NCI-H526 (cell line): ENCODE measurements at regions not wholly inside any gene's neighbourhood (a gene's known extent, or its start where the extent isn't known, plus 50 kb on each side); places are given as distances from the start of the nearest gene placed in this dataset.
"Not testable (repeated sequence)": the region's sequence is repeated elsewhere in the genome, so short reads cannot be mapped to it uniquely, and the experiment has no call there.

Source experiments
- DNase-seq, 2 experiments: peaks; one replicate each; lab custom pipeline; 2025; lab: John Stamatoyannopoulos, UW

DNA sequence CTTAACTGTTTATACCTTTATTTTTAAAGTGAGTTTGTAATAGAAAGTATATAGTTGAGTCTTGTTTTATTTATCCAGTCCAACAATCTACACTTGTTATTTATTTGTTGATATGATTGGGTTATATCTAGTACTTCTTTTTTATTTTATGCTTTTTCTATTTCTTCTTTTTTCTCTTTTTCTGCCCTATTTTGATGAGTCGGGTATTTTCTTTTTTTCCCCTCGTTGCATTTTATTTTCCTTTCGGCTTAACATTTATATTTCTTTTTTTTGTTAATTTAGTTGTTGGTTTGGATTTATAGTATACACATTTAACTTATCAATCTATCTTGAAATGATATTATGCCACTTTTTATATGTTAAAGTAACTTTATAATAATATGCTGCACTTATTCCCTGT lies 111.7 kb upstream of the IZUMO3 start:
- DNase-seq = no peak

DNA sequence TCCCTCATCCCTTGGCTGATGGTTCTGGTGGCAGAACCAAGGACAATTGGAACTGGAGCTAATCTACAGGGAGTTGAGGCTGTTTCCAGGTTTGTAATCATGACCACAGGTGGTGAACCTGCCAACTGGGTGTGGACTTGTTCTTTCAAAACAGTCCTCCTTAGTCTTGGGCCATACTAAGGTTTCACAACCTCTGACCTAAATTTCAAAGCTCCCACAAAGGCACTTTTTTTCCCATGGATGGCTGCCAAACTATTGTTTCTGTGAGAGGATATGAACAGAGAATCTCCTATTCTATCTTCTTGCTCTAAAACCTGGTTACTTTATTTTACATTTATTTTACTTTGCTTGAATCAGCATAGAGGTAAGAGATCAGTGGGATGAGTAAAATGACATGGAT lies 106.5 kb upstream of the IZUMO3 start:
- DNase-seq = no peak

DNA sequence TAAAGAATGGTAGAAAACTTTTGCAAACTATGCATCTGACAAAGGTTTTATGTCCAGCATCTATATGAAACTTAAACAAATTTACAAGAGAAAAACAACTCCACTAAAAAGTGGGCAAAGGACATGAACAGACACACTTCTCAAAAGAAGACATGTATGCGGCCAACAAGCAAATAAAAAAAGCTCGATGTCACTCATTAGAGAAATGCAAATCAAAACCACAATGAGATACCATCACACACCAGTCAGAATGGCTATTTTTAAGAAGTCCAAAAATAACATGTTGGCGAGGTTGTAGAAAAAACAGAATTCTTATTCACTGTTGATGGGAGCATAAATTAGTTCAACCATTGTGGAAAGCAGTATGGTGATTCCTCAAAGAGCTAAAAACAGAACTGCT lies 83.1 kb upstream of the IZUMO3 start:
- DNase-seq = not testable (repeated sequence)

DNA sequence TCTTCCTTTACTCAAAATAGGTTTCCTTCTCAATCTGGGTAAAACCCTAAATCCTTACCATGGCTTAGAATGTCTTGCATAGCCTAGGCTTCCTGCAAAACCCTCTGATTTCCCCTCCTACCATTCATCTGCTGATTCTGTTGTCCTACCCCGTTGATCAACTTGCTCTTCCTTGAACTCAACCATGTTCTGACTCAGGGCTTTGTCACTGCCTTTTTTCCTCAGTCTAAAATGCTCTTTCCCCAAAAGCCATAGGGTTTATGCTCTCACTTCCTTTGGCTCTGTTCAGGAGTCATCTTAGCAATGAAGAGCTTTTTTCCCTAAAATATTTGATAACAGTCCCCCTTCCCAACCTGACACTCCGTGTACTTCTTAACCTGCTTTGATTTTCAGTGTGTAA lies 79.4 kb upstream of the IZUMO3 start:
- no peak for DNase-seq

DNA sequence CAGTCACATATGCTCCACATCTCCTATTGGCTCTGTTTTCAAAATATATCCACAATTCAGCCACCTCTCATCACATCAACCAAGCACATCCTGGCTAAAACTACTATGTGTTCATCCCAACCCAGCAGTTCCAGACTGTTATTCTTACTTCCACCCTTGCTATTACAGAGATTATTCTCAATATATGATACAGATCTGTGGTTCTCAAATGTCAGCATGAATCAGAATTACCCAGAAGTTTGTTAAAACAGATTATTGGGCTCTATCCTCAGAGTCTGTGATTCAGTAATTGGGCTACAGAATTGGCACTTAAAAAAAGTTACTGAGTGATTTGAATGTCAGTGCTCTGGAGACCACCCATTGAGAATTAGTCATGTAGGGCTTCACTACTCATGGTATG lies 78.8 kb upstream of the IZUMO3 start:
- DNase-seq = no peak

DNA sequence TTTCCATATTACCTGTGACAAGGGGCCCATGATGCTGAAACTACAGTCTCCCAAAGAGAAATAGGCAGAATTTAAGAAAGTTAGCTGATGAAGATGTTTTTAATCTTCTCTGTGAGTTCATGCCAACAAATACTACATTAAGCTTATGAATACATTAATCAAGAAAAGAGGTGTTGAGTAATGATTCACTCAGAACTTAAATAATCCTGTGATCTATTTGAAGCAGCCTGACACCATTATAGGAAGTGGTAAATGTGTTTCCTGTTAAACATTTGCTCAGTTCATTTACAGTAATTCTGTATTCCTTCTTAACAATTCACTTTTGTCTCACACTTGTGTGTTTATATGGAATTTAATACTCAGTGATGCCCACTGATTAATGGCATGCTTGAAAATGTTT lies 75.0 kb upstream of the IZUMO3 start:
- no peak for DNase-seq

DNA sequence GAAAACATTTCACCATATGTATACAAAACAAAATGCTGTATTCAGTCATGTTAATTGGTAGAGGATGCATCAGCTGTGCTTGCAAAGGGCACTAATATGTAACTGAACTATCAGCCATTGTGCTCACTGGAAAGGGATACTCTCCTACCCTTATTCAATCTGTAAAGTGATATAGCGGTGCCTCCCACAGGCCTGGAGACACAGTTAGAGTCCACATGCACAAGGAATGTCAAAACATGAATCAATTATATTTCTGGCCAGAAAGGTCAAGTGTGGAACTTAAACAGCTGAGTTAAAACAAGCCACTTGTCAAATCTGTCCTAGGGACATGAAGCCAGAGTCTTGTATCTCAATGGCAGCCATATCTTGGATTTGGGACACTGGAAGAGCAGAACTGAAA lies 71.2 kb upstream of the IZUMO3 start:
- DNase-seq = peak; percentile 6 to 45

DNA sequence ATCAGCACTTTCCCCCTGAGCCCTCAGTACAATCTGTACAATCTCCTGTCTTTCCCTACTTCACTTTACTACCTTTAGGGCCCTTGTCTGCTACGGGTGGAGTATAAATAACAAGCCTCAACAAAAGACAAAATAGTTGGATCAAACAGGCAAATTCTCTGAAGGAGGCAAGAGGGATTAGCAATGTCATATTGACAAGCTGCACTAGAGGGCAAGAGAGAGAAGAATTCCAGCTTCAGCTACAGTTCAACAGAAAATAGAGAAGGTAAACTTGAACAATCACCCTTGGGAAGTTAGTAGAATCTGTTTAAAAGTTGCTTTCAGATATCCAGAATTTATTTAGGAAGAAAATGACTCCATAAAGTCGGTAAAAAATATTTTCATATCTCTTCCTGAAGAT lies 68.4 kb upstream of the IZUMO3 start:
- peak; percentile 7 to 41 for DNase-seq

DNA sequence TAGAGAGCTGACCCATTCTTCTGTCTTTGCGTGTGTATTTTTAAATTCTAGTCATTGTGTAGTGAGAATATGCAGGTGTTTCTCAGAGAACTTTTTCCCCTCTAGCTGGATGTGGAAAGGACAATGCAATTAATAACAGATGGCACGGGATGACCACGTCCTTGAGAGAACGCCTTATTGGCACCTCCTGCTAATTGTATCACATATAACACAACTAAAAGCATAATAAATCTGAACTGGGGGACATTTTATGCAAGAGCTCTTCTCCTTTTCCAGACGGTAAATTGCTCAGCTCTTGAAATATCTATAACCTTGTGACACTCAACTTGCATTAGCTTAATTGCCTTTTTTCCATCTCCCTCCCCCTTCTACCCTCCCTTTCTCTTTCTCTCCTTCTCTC lies 62.9 kb upstream of the IZUMO3 start:
- no peak for DNase-seq

DNA sequence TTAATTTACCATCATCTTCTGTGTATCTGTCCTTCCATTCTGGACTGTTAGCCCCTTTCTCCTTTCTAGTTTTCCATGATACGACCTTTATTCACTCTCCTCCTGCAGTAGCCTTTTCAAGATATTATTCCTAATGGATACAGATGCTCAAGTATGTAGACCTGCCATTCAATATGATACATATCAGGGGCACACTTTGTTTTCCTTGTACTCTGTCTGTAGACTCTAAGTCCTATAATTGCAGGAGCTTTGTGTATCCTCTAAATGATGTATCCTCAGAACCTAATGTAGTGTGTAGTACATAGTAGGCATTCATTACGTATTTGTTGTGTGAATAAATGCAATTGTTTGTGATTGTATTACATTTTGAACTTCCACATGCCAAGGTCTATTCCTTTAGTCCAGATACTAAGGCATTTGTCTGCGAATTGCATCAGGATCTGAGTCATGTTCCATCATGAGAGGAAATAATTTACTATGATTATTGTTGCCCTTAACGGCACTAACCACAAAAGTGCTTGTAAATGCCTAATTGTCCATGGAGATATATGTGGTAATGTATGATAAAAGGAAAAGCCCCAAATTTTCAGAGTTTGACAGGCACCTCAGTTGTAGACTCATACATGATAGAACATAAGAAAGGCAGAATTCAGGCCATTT lies 57.1 kb upstream of the IZUMO3 start:
- DNase-seq = no peak
